HEK293 (cell line): ENCODE measurements at regions not wholly inside any gene's neighbourhood (a gene's known extent, or its start where the extent isn't known, plus 50 kb on each side); places are given as distances from the start of the nearest gene placed in this dataset.

Experiments
- CTCF ChIA-PET: fragments of 350-600 bp; formaldehyde crosslinking; extraction: SDS; loops from one replicate; lab custom pipeline; 2021; ENCODE audit warnings: antibody characterized with exemption; lab: Yijun Ruan, JAX
- POLR2A ChIA-PET: fragments of 300-600 bp; formaldehyde crosslinking; extraction: SDS; loops from one replicate; lab custom pipeline; 2020; ENCODE audit warnings: antibody characterized with exemption, inconsistent platforms; lab: Yijun Ruan, JAX
- H3K27ac ChIP-seq: fragments of 200-500 bp; sonication (Bioruptor generic); 2 replicates; pipeline ENCODE4 v1.5.1; 2014; ENCODE audit warnings: low read depth, low read length, control low read depth, inconsistent platforms; ENCODE audit errors: extremely low read depth
- H3K36me3 ChIP-seq, 2 experiments: fragments of 200-500 bp in 1 of 2; sonication (Bioruptor generic) in 1 of 2; 1 replicate in 1 of 2; 2 replicates in 1 of 2; pipeline ENCODE4 v1.5.1; 2014 to 2017; ENCODE audit warnings: inconsistent platforms in 2 of 2, low read length in 2 of 2; ENCODE audit not compliant: control insufficient read depth in 2 of 2, insufficient read depth in 1 of 2
- H3K4me1 ChIP-seq: fragments of 200-500 bp; sonication (Bioruptor generic); 2 replicates; pipeline ENCODE4 v1.5.1; 2014; ENCODE audit warnings: mild to moderate bottlenecking, low read length, inconsistent platforms; ENCODE audit not compliant: control insufficient read depth, insufficient read depth
- H3K4me3 ChIP-seq: 2 replicates; pipeline ENCODE4 v1.5.1; 2011; ENCODE audit warnings: low read depth, mild to moderate bottlenecking, control low read depth, low read length, moderate library complexity
- H3K9me3 ChIP-seq: fragments of 200-500 bp; sonication (Bioruptor generic); 2 replicates; pipeline ENCODE4 v1.5.1; 2014; ENCODE audit warnings: low read depth, low read length, inconsistent platforms; ENCODE audit not compliant: control insufficient read depth, insufficient read depth
- BCL6B ChIP-seq: fragments of 450-650 bp; formaldehyde crosslinking; IDR thresholded peaks from 2 replicates; pipeline ENCODE4 v1.5.1; 2017; ENCODE audit warnings: missing biosample characterization, missing genetic modification characterization
- EGR2 ChIP-seq: fragments of 450-650 bp; formaldehyde crosslinking; IDR thresholded peaks from 2 replicates; pipeline ENCODE4 v1.5.1; 2016; ENCODE audit warnings: low read depth, missing biosample characterization, missing genetic modification characterization
- KLF7 ChIP-seq: fragments of 450-650 bp; formaldehyde crosslinking; IDR thresholded peaks from 2 replicates; pipeline ENCODE4 v1.5.1; 2016; ENCODE audit warnings: missing biosample characterization, missing genetic modification characterization, borderline replicate concordance
- OVOL3 ChIP-seq: fragments of 450-650 bp; formaldehyde crosslinking; IDR thresholded peaks from 2 replicates; pipeline ENCODE4 v1.5.1; 2016; ENCODE audit warnings: missing biosample characterization, missing genetic modification characterization
- PBX3 ChIP-seq: sonication (generic); formaldehyde crosslinking; IDR thresholded peaks from 2 replicates; pipeline ENCODE4 v1.8.1; 2022; ENCODE audit warnings: mild to moderate bottlenecking, moderate library complexity, missing genetic modification reagents
- RBAK ChIP-seq: fragments of 450-650 bp; formaldehyde crosslinking; IDR thresholded peaks from 2 replicates; pipeline ENCODE4 v1.5.1; 2016; ENCODE audit warnings: missing biosample characterization, missing genetic modification characterization
- ZBTB7A ChIP-seq: fragments of 450-650 bp; formaldehyde crosslinking; IDR thresholded peaks from 2 replicates; pipeline ENCODE4 v1.5.1; 2016; ENCODE audit warnings: low read depth, missing biosample characterization, missing genetic modification characterization
- ZFP3 ChIP-seq: fragments of 450-650 bp; formaldehyde crosslinking; IDR thresholded peaks from 2 replicates; pipeline ENCODE4 v1.5.1; 2016; ENCODE audit warnings: low read depth, missing biosample characterization, missing genetic modification characterization
- ZFP41 ChIP-seq: fragments of 450-650 bp; formaldehyde crosslinking; IDR thresholded peaks from 2 replicates; pipeline ENCODE4 v1.5.1; 2016; ENCODE audit warnings: missing biosample characterization, missing genetic modification characterization, borderline replicate concordance
- ZNF2 ChIP-seq: fragments of 450-650 bp; formaldehyde crosslinking; IDR thresholded peaks from 2 replicates; pipeline ENCODE4 v1.5.1; 2016; ENCODE audit warnings: missing biosample characterization, missing genetic modification characterization
- ZNF202 ChIP-seq: fragments of 450-650 bp; formaldehyde crosslinking; IDR thresholded peaks from 2 replicates; pipeline ENCODE4 v1.5.1; 2016; ENCODE audit warnings: missing biosample characterization, missing genetic modification characterization, borderline replicate concordance
- ZNF214 ChIP-seq: fragments of 450-650 bp; formaldehyde crosslinking; IDR thresholded peaks from 2 replicates; pipeline ENCODE4 v1.5.1; 2017; ENCODE audit warnings: missing biosample characterization, mild to moderate bottlenecking, missing genetic modification characterization, borderline replicate concordance
- ZNF266 ChIP-seq: fragments of 450-650 bp; formaldehyde crosslinking; IDR thresholded peaks from 2 replicates; pipeline ENCODE4 v1.5.1; 2016; ENCODE audit warnings: missing biosample characterization, missing genetic modification characterization, low read depth
- ZNF350 ChIP-seq: fragments of 450-650 bp; formaldehyde crosslinking; IDR thresholded peaks from 2 replicates; pipeline ENCODE4 v1.5.0; 2017; ENCODE audit warnings: missing biosample characterization, mild to moderate bottlenecking, missing genetic modification characterization
- ZNF354C ChIP-seq: fragments of 450-650 bp; formaldehyde crosslinking; IDR thresholded peaks from 2 replicates; pipeline ENCODE4 v1.5.1; 2016; ENCODE audit warnings: missing biosample characterization, missing genetic modification characterization, low read depth, borderline replicate concordance
- ZNF394 ChIP-seq: fragments of 450-650 bp; formaldehyde crosslinking; IDR thresholded peaks from 2 replicates; pipeline ENCODE4 v1.5.1; 2016; ENCODE audit warnings: missing biosample characterization, missing genetic modification characterization, mild to moderate bottlenecking, moderate library complexity, borderline replicate concordance
- ZNF449 ChIP-seq: fragments of 450-650 bp; formaldehyde crosslinking; IDR thresholded peaks from 2 replicates; pipeline ENCODE4 v1.5.1; 2017; ENCODE audit warnings: missing biosample characterization, mild to moderate bottlenecking, missing genetic modification characterization, moderate library complexity
- ZNF558 ChIP-seq: fragments of 450-650 bp; formaldehyde crosslinking; IDR thresholded peaks from 2 replicates; pipeline ENCODE4 v1.5.1; 2016; ENCODE audit warnings: missing biosample characterization, missing genetic modification characterization
- ZNF623 ChIP-seq: fragments of 450-650 bp; formaldehyde crosslinking; IDR thresholded peaks from 2 replicates; pipeline ENCODE4 v1.5.1; 2016; ENCODE audit warnings: missing biosample characterization, missing genetic modification characterization
- ZNF629 ChIP-seq: fragments of 450-650 bp; formaldehyde crosslinking; IDR thresholded peaks from 2 replicates; pipeline ENCODE4 v1.5.1; 2017; ENCODE audit warnings: missing biosample characterization, missing genetic modification characterization
- ZNF639 ChIP-seq: fragments of 450-650 bp; formaldehyde crosslinking; IDR thresholded peaks from 2 replicates; pipeline ENCODE4 v1.5.1; 2016; ENCODE audit warnings: missing biosample characterization, missing genetic modification characterization
- ZNF707 ChIP-seq: fragments of 450-650 bp; formaldehyde crosslinking; IDR thresholded peaks from 2 replicates; pipeline ENCODE4 v1.5.1; 2016; ENCODE audit warnings: missing biosample characterization, missing genetic modification characterization
- ZNF768 ChIP-seq: fragments of 450-650 bp; formaldehyde crosslinking; IDR thresholded peaks from 2 replicates; pipeline ENCODE4 v1.5.1; 2018; ENCODE audit warnings: missing biosample characterization, mild to moderate bottlenecking, missing genetic modification characterization
- ZNF837 ChIP-seq: fragments of 450-650 bp; formaldehyde crosslinking; IDR thresholded peaks from 2 replicates; pipeline ENCODE4 v1.5.1; 2016; ENCODE audit warnings: missing biosample characterization, missing genetic modification characterization

- ChIA-PET CTCF (no interaction called here), POLR2A (no interaction called here)
- Histone ChIP-seq H3K9me3 (no peaks in the 10 kb centered on the region), H3K27ac (no peak overlapping the region), H3K4me3 (no peak overlapping the region), H3K4me1 (no peaks in the 10 kb centered on the region), H3K36me3 (no peaks in the 10 kb centered on the region)
- TF ChIP-seq OVOL3 = no peak
- no peak for TF ChIP-seq ZNF2 (tag by site-specific recombination)
- TF ChIP-seq ZNF266 (tag by site-specific recombination) = no peak
- no peak for TF ChIP-seq ZNF350 (tag by site-specific recombination)
- no peak for TF ChIP-seq ZFP41 (tag by site-specific recombination)
- no peak for TF ChIP-seq ZNF639 (tag by site-specific recombination)
Measured at GRCh38 chr10:105963334-105963884, 1201.1 kb downstream of the SORCS1 start.

- Histone ChIP-seq H3K4me1 (no peaks in the 10 kb centered on the region), H3K36me3 (no peaks in the 10 kb centered on the region), H3K27ac (no peak overlapping the region), H3K9me3 (no peaks in the 10 kb centered on the region), H3K4me3 (no peak overlapping the region)
- TF ChIP-seq ZNF768 = no peak
- no peak for TF ChIP-seq ZNF449 (tag by site-specific recombination)
- no peak for TF ChIP-seq ZNF394
- TF ChIP-seq ZNF623 (tag by site-specific recombination) = no peak
- no peak for TF ChIP-seq ZNF202 (tag by site-specific recombination)
- ChIA-PET CTCF (no interaction called here), POLR2A (no interaction called here)
Measured at GRCh38 chr10:105956550-105956949, 1208.0 kb downstream of the SORCS1 start.

GRCh38 chr10:105953861-105954260 lies 1210.6 kb downstream of the SORCS1 start:
- H3K27ac ChIP-seq = no peak overlapping the region
- no peak overlapping the region for H3K4me3 ChIP-seq
- POLR2A ChIA-PET = interaction anchor here (0.6 kb wide), 1 partner anchor 130 kb away, joined by 3 read pairs; no protein-coding TSS in a partner anchor
- no peak for TF ChIP-seq ZBTB7A (tag by site-specific recombination)
- TF ChIP-seq ZNF558 = no peak
- TF ChIP-seq, all 188 proteins: peak for 0
- H3K36me3 ChIP-seq = no peaks in the 10 kb centered on the region
- CTCF ChIA-PET = no interaction called here
- no peaks in the 10 kb centered on the region for H3K9me3 ChIP-seq
- H3K4me1 ChIP-seq = no peaks in the 10 kb centered on the region

- Histone ChIP-seq H3K4me3 (no peak overlapping the region), H3K36me3 (no peaks in the 10 kb centered on the region), H3K4me1 (no peaks in the 10 kb centered on the region), H3K9me3 (no peaks in the 10 kb centered on the region), H3K27ac (no peak overlapping the region)
- POLR2A ChIA-PET = no interaction called here
- CTCF ChIA-PET = interaction anchor here (0.6 to 1.3 kb wide), 2 partner anchors 91 to 222 kb away, joined by 4 read pairs; no protein-coding TSS in a partner anchor
- TF ChIP-seq BCL6B (tag by site-specific recombination) (no peak), ZNF214 (no peak), EGR2 (tag by site-specific recombination) (no peak), ZNF837 (tag by site-specific recombination) (no peak), KLF7 (no peak), RBAK (tag by site-specific recombination) (no peak), ZNF629 (tag by site-specific recombination) (no peak), ZNF354C (no peak), ZFP3 (no peak), ZNF707 (tag by site-specific recombination) (no peak), PBX3 (CRISPR knock-in tag) (no peak), ZNF768 (no peak)
Measured at GRCh38 chr10:105953056-105953455, 1211.5 kb downstream of the SORCS1 start.
